ENCODE measurements at regions not wholly inside any gene's neighbourhood (a gene's known extent, or its start where the extent isn't known, plus 50 kb on each side); places are given as distances from the start of the nearest gene placed in this dataset.

DNA sequence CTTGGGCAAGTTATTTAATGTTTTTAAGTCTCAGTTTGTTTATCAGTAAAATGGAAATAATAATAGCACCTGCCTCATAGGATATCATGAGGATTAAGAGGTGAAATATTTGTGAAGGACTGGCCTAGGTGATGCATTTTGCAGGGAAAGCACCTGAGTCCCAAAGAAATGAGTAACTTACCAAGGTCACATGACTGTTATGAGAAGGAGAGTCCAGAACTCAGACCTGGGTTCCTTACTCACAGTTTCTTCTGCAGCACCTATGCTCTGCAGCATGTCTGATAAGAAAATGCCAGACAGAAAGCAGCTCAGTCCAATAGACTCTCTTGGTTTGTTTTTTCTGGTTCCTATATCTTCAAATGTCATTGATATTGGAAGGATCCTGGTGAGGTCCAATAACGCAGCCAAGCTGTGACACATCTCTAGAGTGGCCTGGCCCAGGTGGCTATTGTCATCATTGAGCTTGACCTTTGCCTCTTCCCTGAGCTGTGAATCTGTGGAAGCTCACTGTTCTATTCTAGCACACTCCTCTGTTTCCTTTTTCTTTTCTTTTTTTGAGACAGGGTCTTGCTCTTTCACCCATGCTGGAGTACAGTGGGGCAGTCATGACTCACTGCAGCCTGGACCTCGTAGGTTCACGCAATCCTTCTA lies 174.7 kb upstream of the NAV2 start:
- H3F3A ChIP-seq (ENCODE audit: insufficient read depth, low read length): no peaks in the 10 kb centered on the region

DNA sequence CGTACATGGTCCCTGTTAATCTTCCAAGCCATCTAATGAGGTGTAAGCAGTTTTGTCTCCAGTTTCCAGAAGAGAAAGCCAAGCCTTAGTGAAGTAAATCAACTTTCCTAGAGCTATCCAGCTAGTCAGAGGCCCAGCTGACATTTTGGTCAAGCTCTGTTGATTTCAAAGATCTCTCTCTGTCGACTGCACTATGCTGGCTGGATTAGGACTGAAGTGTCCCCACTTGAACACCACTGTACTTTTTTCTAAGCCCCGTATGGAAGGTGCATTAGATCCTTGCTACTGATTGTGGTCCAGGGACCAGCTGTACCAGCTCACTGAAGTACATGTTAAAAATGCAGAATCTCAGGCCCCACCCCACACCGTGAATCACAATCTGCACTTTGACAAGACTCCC lies 176.5 kb upstream of the NAV2 start:
- no peak overlapping the region for H3K27ac ChIP-seq (ENCODE audit: low read depth, low read length, poor library complexity, severe bottlenecking)
- H3K9me3 ChIP-seq (ENCODE audit: low read length): no peaks in the 10 kb centered on the region
- no peak overlapping the region for H3K9ac ChIP-seq (ENCODE audit: low read length)
- TF ChIP-seq, protein P1, sequence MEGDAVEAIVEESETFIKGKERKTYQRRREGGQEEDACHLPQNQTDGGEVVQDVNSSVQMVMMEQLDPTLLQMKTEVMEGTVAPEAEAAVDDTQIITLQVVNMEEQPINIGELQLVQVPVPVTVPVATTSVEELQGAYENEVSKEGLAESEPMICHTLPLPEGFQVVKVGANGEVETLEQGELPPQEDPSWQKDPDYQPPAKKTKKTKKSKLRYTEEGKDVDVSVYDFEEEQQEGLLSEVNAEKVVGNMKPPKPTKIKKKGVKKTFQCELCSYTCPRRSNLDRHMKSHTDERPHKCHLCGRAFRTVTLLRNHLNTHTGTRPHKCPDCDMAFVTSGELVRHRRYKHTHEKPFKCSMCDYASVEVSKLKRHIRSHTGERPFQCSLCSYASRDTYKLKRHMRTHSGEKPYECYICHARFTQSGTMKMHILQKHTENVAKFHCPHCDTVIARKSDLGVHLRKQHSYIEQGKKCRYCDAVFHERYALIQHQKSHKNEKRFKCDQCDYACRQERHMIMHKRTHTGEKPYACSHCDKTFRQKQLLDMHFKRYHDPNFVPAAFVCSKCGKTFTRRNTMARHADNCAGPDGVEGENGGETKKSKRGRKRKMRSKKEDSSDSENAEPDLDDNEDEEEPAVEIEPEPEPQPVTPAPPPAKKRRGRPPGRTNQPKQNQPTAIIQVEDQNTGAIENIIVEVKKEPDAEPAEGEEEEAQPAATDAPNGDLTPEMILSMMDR (IDR thresholded peaks at IDR 0.05; ENCODE audit: low read length): no peak
- no peak for TF ChIP-seq EZH2 (IDR thresholded peaks at IDR 0.05; ENCODE audit: borderline replicate concordance, low read length)
- H3K79me2 ChIP-seq (ENCODE audit: insufficient read depth, low read length): no peaks in the 10 kb centered on the region
- H2AFZ ChIP-seq (ENCODE audit: low read length): no peak overlapping the region
- H3K27me3 ChIP-seq (ENCODE audit: insufficient read depth, low read length): no peaks in the 10 kb centered on the region
- no peaks in the 10 kb centered on the region for H3K9me2 ChIP-seq (ENCODE audit: low read depth, low read length)
- H3K36me3 ChIP-seq (ENCODE audit: insufficient read depth, low read length): no peaks in the 10 kb centered on the region
- no peak overlapping the region for H3K4me3 ChIP-seq (ENCODE audit: low read depth, low read length, poor library complexity, severe bottlenecking)
- no peaks in the 10 kb centered on the region for H3F3A ChIP-seq (ENCODE audit: insufficient read depth, low read length)
- no peak overlapping the region for H3K4me2 ChIP-seq (ENCODE audit: low read length)
- H3K4me1 ChIP-seq (ENCODE audit: insufficient read depth, low read length, severe bottlenecking): no peaks in the 10 kb centered on the region
- no peaks in the 10 kb centered on the region for H4K20me1 ChIP-seq (ENCODE audit: insufficient read depth, low read length)

More for the DNA sequence above, 174.7 kb upstream of the NAV2 start:
- Histone ChIP-seq H3K9ac (ENCODE audit: low read length) (no peak overlapping the region), H3K4me3 (ENCODE audit: low read depth, low read length, poor library complexity, severe bottlenecking) (no peak overlapping the region), H3K4me1 (ENCODE audit: insufficient read depth, low read length, severe bottlenecking) (no peaks in the 10 kb centered on the region), H3K36me3 (ENCODE audit: insufficient read depth, low read length) (no peaks in the 10 kb centered on the region), H3K9me2 (ENCODE audit: low read depth, low read length) (no peaks in the 10 kb centered on the region), H2AFZ (ENCODE audit: low read length) (no peak overlapping the region), H3K4me2 (ENCODE audit: low read length) (no peak overlapping the region), H3K9me3 (ENCODE audit: low read length) (no peaks in the 10 kb centered on the region), H3K27me3 (ENCODE audit: insufficient read depth, low read length) (no peaks in the 10 kb centered on the region), H3K79me2 (ENCODE audit: insufficient read depth, low read length) (no peaks in the 10 kb centered on the region), H4K20me1 (ENCODE audit: insufficient read depth, low read length) (no peaks in the 10 kb centered on the region), H3K27ac (ENCODE audit: low read depth, low read length, poor library complexity, severe bottlenecking) (no peak overlapping the region)
- TF ChIP-seq, protein P1 (IDR thresholded peaks at IDR 0.05; ENCODE audit: low read length): no peak
- TF ChIP-seq EZH2 (IDR thresholded peaks at IDR 0.05; ENCODE audit: borderline replicate concordance, low read length): no peak

DNA sequence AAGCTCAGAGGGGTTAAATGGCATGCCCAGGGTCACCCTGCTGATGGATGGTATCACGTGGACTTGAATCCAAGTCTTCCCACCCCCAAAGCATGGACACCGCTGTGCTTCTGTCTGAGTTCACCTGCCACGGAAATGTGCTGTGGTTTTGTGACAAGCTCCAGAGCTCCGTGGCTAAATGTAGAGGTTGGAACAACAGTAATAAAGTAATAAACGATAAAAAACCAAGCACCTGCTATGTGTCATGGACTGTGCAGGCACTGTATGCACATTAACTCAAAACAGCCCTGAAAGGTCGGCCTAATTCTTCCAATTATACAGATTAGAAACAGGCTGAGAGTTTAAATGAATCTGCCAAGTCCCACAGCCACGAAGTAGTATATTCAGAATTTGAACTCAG lies 182.1 kb upstream of the NAV2 start:
- Histone ChIP-seq H3K79me2 (ENCODE audit: insufficient read depth, low read length) (no peaks in the 10 kb centered on the region), H3F3A (ENCODE audit: insufficient read depth, low read length) (no peaks in the 10 kb centered on the region), H3K4me1 (ENCODE audit: insufficient read depth, low read length, severe bottlenecking) (no peaks in the 10 kb centered on the region), H3K27me3 (ENCODE audit: insufficient read depth, low read length) (no peaks in the 10 kb centered on the region), H3K4me3 (ENCODE audit: low read depth, low read length, poor library complexity, severe bottlenecking) (no peak overlapping the region), H2AFZ (ENCODE audit: low read length) (no peak overlapping the region), H3K9me2 (ENCODE audit: low read depth, low read length) (no peaks in the 10 kb centered on the region), H3K36me3 (ENCODE audit: insufficient read depth, low read length) (no peaks in the 10 kb centered on the region), H4K20me1 (ENCODE audit: insufficient read depth, low read length) (no peaks in the 10 kb centered on the region), H3K27ac (ENCODE audit: low read depth, low read length, poor library complexity, severe bottlenecking) (no peak overlapping the region), H3K9me3 (ENCODE audit: low read length) (no peaks in the 10 kb centered on the region), H3K9ac (ENCODE audit: low read length) (no peak overlapping the region), H3K4me2 (ENCODE audit: low read length) (no peak overlapping the region)
- TF ChIP-seq EZH2 (IDR thresholded peaks at IDR 0.05; ENCODE audit: borderline replicate concordance, low read length): no peak
- TF ChIP-seq, protein P1 (IDR thresholded peaks at IDR 0.05; ENCODE audit: low read length): no peak

All from OCI-LY1 (cell line).